ENCODE measurements at regions not wholly inside any gene's neighbourhood (a gene's known extent, or its start where the extent isn't known, plus 50 kb on each side); places are given as distances from the start of the nearest gene placed in this dataset.

GRCh38 chr10:81019029-81019890, 481.6 kb downstream of the SH2D4B start:
- peak in 10 of 51 donors; percentile 1 to 36 (median 10) for DNase-seq

- DNase-seq = no peak
These were observed 483.9 kb downstream of the SH2D4B start for GRCh38 chr10:81021428-81022129.

- no peak for DNase-seq
These were observed 488.9 kb downstream of the SH2D4B start for GRCh38 chr10:81026591-81026990.

GRCh38 chr10:81027223-81027622, 489.5 kb downstream of the SH2D4B start:
- no peak for DNase-seq

- no peak for DNase-seq
These were observed 490.0 kb downstream of the SH2D4B start for GRCh38 chr10:81027706-81028105.

GRCh38 chr10:81031774-81032173, 494.1 kb downstream of the SH2D4B start:
- DNase-seq = no peak

- no peak for DNase-seq
These were observed 496.7 kb downstream of the SH2D4B start for GRCh38 chr10:81034383-81034782.

GRCh38 chr10:81036257-81036656, 498.6 kb downstream of the SH2D4B start:
- DNase-seq = no peak

GRCh38 chr10:81040031-81040430, 502.3 kb downstream of the SH2D4B start:
- DNase-seq = no peak

GRCh38 chr10:81040940-81041339, 503.2 kb downstream of the SH2D4B start:
- DNase-seq = no peak

GRCh38 chr10:81042647-81043046, 504.9 kb downstream of the SH2D4B start:
- no peak for DNase-seq

GRCh38 chr10:81065474-81065873, 527.8 kb downstream of the SH2D4B start:
- DNase-seq = no peak

GRCh38 chr10:81068460-81068859, 530.8 kb downstream of the SH2D4B start:
- DNase-seq = peak in 1 of 51 donors; percentile 32

GRCh38 chr10:81071087-81071796, 533.5 kb downstream of the SH2D4B start:
- no peak for DNase-seq

- no peak for DNase-seq
These were observed 535.5 kb downstream of the SH2D4B start for GRCh38 chr10:81073155-81073554.

GRCh38 chr10:81081887-81082620, 544.4 kb downstream of the SH2D4B start:
- DNase-seq = no peak

GRCh38 chr10:81082621-81083376, 545.1 kb downstream of the SH2D4B start:
- no peak for DNase-seq

- DNase-seq = no peak
These were observed 555.4 kb downstream of the SH2D4B start for GRCh38 chr10:81093056-81093455.

GRCh38 chr10:81095238-81095637, 557.5 kb downstream of the SH2D4B start:
- DNase-seq = no peak

GRCh38 chr10:81096558-81096957, 558.9 kb downstream of the SH2D4B start:
- DNase-seq = no peak

GRCh38 chr10:81101062-81101461, 563.4 kb downstream of the SH2D4B start:
- DNase-seq = no peak
